ENCODE measurements at regions not wholly inside any gene's neighbourhood (a gene's known extent, or its start where the extent isn't known, plus 50 kb on each side); places are given as distances from the start of the nearest gene placed in this dataset.
A peak's percentile ranks its signal among the peaks of the same experiment; 100 is the strongest.

- peaks cover 8% of the 10 kb centered on the region for H3K4me1 ChIP-seq
- TF ChIP-seq EP300 (IDR thresholded peaks at IDR 0.05) (peak; percentile 71), POLR2AphosphoS5 (IDR thresholded peaks at IDR 0.05) (no peak), POLR2A (IDR thresholded peaks at IDR 0.05) (peak in 1 of 2 donors; percentile 22)
- TF ChIP-seq, protein P1, sequence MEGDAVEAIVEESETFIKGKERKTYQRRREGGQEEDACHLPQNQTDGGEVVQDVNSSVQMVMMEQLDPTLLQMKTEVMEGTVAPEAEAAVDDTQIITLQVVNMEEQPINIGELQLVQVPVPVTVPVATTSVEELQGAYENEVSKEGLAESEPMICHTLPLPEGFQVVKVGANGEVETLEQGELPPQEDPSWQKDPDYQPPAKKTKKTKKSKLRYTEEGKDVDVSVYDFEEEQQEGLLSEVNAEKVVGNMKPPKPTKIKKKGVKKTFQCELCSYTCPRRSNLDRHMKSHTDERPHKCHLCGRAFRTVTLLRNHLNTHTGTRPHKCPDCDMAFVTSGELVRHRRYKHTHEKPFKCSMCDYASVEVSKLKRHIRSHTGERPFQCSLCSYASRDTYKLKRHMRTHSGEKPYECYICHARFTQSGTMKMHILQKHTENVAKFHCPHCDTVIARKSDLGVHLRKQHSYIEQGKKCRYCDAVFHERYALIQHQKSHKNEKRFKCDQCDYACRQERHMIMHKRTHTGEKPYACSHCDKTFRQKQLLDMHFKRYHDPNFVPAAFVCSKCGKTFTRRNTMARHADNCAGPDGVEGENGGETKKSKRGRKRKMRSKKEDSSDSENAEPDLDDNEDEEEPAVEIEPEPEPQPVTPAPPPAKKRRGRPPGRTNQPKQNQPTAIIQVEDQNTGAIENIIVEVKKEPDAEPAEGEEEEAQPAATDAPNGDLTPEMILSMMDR (IDR thresholded peaks at IDR 0.05): no peak
- H3K36me3 ChIP-seq: no peaks in the 10 kb centered on the region
- WGBS: 51% methylated on average over 11 of the region's 11 CpGs
- peak; percentile 58 to 70 for DNase-seq (ENCODE audit: low spot score in 2 of 2)
- no peaks in the 10 kb centered on the region for H3K9me3 ChIP-seq
- H3K4me3 ChIP-seq: no peak overlapping the region
- H3K27ac ChIP-seq: peak overlapping the region; percentile 89
- peaks cover 3% of the 10 kb centered on the region for H3K27me3 ChIP-seq
These were observed 203.5 kb upstream of the TWIST2 start for GRCh38 chr2:238644095-238645081.

DNA sequence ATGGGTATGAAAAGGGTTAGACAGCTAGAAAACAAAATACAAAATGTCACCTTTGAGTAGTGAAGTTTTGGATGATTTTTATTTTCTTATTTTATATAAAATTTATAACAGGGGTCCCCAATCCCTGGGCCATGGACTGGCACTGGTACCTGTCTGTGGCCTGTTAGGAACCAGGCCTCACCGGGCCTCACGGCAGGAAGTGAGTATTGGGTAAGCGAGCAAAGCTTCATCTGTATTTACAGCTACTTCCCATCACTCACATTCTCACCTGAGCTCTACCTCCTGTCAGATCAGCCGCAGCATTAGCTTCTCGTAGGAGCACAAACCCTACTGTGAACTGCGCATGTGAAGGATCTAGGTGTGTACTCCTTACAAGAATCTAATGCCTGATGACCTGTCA is 202.8 kb upstream of the TWIST2 start:
- H3K27ac ChIP-seq: peak overlapping the region; percentile 89
- DNase-seq (ENCODE audit: low spot score in 2 of 2): no peak
- no peaks in the 10 kb centered on the region for H3K36me3 ChIP-seq
- H3K9me3 ChIP-seq: no peaks in the 10 kb centered on the region
- no peak for TF ChIP-seq POLR2AphosphoS5 (IDR thresholded peaks at IDR 0.05)
- TF ChIP-seq, protein P1 (IDR thresholded peaks at IDR 0.05): no peak
- no peak for TF ChIP-seq POLR2A (IDR thresholded peaks at IDR 0.05)
- no peak for TF ChIP-seq EP300 (IDR thresholded peaks at IDR 0.05)
- H3K27me3 ChIP-seq: peaks cover 3% of the 10 kb centered on the region
- H3K4me3 ChIP-seq: no peak overlapping the region
- H3K4me1 ChIP-seq: peaks cover 8% of the 10 kb centered on the region
- WGBS: 93% methylated on average over 6 of the region's 6 CpGs

DNA sequence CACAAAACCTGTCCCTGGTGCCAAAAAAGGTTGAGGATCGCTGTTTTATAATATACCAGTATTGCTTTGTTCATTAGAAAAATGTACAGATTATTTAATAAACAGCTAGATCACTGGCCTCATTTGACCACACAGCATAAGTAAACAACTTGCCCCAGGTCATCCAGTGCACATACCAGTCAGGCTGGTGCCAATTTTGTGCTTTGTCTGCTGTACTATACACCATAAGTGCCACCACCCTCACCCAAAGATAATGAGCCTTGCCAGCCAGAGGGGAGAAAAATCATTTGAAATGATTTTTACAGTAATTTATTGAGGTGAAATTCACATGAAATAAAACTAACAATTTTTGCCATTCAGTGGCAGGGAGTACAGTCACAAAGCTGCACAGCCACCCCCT is 202.2 kb upstream of the TWIST2 start:
- DNase-seq (ENCODE audit: low spot score in 2 of 2): no peak
- no peak overlapping the region for H3K4me3 ChIP-seq
- no peaks in the 10 kb centered on the region for H3K36me3 ChIP-seq
- H3K27me3 ChIP-seq: no peaks in the 10 kb centered on the region
- TF ChIP-seq, protein P1 (IDR thresholded peaks at IDR 0.05): no peak
- TF ChIP-seq EP300 (IDR thresholded peaks at IDR 0.05) (no peak), POLR2AphosphoS5 (IDR thresholded peaks at IDR 0.05) (no peak), POLR2A (IDR thresholded peaks at IDR 0.05) (no peak)
- 83% methylated on average over 1 of the region's 1 CpG for WGBS
- peaks cover 8% of the 10 kb centered on the region for H3K4me1 ChIP-seq
- H3K9me3 ChIP-seq: no peaks in the 10 kb centered on the region
- peak overlapping the region; percentile 89 for H3K27ac ChIP-seq

DNA sequence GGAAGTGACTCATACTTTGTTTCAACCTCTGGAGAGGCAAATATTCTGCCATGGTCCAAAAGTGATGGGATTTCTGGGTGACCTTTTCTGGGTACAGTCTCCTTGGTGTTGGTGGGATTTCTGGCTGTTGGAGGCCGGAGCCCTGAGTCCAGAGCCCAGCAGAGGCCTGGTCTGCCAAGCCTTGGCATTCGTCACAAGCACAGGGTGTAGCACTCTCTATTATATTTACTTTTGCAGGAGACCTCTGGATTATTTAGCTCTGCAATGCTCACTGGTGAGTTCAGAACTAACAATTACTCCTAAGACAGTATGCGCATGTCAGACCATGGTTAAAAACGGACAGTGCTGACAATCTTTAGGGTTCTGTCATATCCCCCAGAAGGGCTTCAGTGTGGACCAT is 201.6 kb upstream of the TWIST2 start:
- Histone ChIP-seq H3K4me3 (no peak overlapping the region), H3K4me1 (peaks cover 8% of the 10 kb centered on the region), H3K9me3 (no peaks in the 10 kb centered on the region), H3K36me3 (no peaks in the 10 kb centered on the region), H3K27ac (no peak overlapping the region), H3K27me3 (no peaks in the 10 kb centered on the region)
- no peak for DNase-seq (ENCODE audit: low spot score in 2 of 2)
- WGBS: 80% methylated on average over 4 of the region's 4 CpGs
- TF ChIP-seq, protein P1 (IDR thresholded peaks at IDR 0.05): no peak
- TF ChIP-seq POLR2A (IDR thresholded peaks at IDR 0.05): no peak
- no peak for TF ChIP-seq POLR2AphosphoS5 (IDR thresholded peaks at IDR 0.05)
- TF ChIP-seq EP300 (IDR thresholded peaks at IDR 0.05): no peak

DNA sequence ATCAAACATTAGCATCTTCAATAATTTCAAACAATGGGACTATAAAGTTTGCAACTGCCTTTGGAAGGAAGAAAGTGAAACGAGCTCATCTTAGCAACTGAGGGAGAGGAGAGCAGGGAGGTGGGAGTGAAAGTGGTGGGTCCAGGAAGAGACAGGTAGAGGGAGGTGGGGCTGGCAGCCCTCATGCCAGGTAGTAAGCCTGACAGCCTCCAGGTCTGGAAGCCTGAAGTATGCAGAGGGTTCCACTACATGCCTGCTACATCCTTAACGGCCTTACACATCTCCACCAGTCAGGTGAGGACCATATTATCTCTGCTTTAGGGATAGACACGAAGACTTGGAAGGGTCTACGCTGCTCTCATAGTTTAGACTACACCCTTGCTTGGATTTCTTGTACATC is 201.1 kb upstream of the TWIST2 start:
- no peak for TF ChIP-seq EP300 (IDR thresholded peaks at IDR 0.05)
- TF ChIP-seq, protein P1 (IDR thresholded peaks at IDR 0.05): no peak
- Histone ChIP-seq H3K4me1 (peaks cover 8% of the 10 kb centered on the region), H3K36me3 (no peaks in the 10 kb centered on the region), H3K4me3 (no peak overlapping the region), H3K27ac (no peak overlapping the region), H3K9me3 (no peaks in the 10 kb centered on the region), H3K27me3 (no peaks in the 10 kb centered on the region)
- no peak for DNase-seq (ENCODE audit: low spot score in 2 of 2)
- 78% methylated on average over 4 of the region's 4 CpGs for WGBS

Measured in suprapubic skin (tissue), 4 donors.